Right lobe of liver (tissue), 4 donors: ENCODE measurements at regions not wholly inside any gene's neighbourhood (a gene's known extent, or its start where the extent isn't known, plus 50 kb on each side); places are given as distances from the start of the nearest gene placed in this dataset.

Experiments
- POLR2A ChIP-seq: fragments of 450-650 bp; IDR thresholded peaks from one replicate; pipeline ENCODE4 v1.6.1; 2017; ENCODE audit warnings: antibody characterized with exemption, mild to moderate bottlenecking
- TF ChIP-seq, protein P1 (sequence below), 4 donors: fragments of 200-600 bp in 3 of 4; fragments of 450-650 bp in 1 of 4; IDR thresholded peaks; one replicate each; pipeline versions ENCODE4 v1.5.1 to v1.8.0; 2016 to 2022; ENCODE audit warnings: antibody characterized with exemption in 4 of 4, mild to moderate bottlenecking in 2 of 4
- donor health status: DM: no; HTN: no; CAD: no.
- donor health status: DM: no; HTN: no; CAD: no.
- donor health status: DM: no; HTN: yes; CAD: no.

DNA sequence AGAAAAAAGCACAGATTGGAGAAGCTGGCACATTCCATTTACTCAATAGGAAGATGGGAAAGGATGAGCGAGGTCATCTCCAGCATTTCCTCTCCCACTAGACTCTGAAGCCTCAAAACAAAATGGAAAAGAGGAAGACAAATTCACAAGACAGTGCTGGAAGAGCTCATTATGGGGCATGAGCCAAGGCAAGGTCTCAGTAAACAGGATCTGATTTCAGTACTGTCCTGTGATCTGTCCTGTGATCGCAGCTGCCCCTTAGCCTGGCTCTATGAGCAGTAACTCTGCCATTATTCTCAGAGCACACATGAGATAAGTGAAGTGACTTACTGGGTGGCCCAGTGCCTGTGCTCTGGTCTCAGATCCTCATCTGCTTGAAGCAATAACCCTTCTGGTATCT, 68.1 kb upstream of the SLC4A11 start:
- TF ChIP-seq, protein P1, sequence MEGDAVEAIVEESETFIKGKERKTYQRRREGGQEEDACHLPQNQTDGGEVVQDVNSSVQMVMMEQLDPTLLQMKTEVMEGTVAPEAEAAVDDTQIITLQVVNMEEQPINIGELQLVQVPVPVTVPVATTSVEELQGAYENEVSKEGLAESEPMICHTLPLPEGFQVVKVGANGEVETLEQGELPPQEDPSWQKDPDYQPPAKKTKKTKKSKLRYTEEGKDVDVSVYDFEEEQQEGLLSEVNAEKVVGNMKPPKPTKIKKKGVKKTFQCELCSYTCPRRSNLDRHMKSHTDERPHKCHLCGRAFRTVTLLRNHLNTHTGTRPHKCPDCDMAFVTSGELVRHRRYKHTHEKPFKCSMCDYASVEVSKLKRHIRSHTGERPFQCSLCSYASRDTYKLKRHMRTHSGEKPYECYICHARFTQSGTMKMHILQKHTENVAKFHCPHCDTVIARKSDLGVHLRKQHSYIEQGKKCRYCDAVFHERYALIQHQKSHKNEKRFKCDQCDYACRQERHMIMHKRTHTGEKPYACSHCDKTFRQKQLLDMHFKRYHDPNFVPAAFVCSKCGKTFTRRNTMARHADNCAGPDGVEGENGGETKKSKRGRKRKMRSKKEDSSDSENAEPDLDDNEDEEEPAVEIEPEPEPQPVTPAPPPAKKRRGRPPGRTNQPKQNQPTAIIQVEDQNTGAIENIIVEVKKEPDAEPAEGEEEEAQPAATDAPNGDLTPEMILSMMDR (IDR thresholded peaks at IDR 0.05): no peak
- TF ChIP-seq POLR2A: no peak
